ENCODE measurements at regions not wholly inside any gene's neighbourhood (a gene's known extent, or its start where the extent isn't known, plus 50 kb on each side); places are given as distances from the start of the nearest gene placed in this dataset.
A peak's percentile ranks its signal among the peaks of the same experiment; 100 is the strongest.

DNA sequence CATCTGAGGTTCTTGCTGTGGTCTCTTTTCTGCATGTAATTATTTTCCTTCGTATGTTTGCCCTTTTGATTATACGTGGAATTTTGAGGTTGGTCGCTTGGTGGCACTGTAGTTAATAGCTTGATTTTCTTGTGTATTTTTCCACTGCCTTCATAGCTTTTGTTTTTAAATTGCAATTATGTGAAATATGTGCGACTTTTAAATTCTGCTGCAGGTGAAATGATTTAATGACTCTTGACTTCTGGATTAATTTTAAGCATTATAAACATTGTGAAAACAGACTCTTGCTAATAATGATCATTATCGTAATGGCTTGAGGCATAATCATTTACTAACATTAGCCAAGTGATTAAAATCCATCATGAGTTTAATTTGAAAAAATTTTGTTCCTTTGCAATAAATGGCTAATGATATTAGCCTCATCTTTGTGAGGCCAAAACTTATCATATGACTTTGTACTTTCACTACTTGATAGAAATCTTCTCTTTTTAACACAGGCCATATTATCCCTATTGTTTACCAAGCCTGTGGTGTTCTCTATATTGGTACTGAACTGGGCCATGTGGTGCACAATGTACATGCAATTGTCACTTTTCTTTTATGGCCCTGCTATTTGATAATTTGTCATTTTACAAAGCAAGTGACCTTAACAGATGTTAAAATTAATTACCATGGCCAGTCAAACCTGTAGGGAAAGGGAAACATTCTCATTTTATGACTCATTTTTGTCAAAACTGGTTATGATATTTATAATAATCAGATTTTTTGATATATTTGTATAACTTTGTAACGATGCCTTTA lies 62.8 kb upstream of the NEUROD1 start:
- Histone ChIP-seq H3K27ac (ENCODE audit: extremely low read depth, low read depth, low read length) (no peak overlapping the region), H3K4me3 (ENCODE audit: low read depth, low read length) (no peak overlapping the region), H3K9me3 (ENCODE audit: control insufficient read depth, insufficient read depth, low read depth, low read length) (peaks cover 2% of the 10 kb centered on the region; the same call in 1 of the 2 replicates), H3K36me3 (ENCODE audit: control insufficient read depth in 2 of 2, insufficient read depth in 1 of 2, low read length in 2 of 2) (no peaks in the 10 kb centered on the region), H3K4me1 (ENCODE audit: control insufficient read depth, insufficient read depth, low read length) (no peaks in the 10 kb centered on the region)
- CTCF ChIA-PET = interaction anchor here (0.6 to 2.8 kb wide), 30 partner anchors 9 to 424 kb away, joined by 3 to 35 read pairs (median 4); partner anchors contain the start of gene ITPRID2
- TF ChIP-seq, protein P1, sequence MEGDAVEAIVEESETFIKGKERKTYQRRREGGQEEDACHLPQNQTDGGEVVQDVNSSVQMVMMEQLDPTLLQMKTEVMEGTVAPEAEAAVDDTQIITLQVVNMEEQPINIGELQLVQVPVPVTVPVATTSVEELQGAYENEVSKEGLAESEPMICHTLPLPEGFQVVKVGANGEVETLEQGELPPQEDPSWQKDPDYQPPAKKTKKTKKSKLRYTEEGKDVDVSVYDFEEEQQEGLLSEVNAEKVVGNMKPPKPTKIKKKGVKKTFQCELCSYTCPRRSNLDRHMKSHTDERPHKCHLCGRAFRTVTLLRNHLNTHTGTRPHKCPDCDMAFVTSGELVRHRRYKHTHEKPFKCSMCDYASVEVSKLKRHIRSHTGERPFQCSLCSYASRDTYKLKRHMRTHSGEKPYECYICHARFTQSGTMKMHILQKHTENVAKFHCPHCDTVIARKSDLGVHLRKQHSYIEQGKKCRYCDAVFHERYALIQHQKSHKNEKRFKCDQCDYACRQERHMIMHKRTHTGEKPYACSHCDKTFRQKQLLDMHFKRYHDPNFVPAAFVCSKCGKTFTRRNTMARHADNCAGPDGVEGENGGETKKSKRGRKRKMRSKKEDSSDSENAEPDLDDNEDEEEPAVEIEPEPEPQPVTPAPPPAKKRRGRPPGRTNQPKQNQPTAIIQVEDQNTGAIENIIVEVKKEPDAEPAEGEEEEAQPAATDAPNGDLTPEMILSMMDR (tag by site-specific recombination; IDR thresholded peaks at IDR 0.05) = peak; percentile 66
- peak; percentile 78 for TF ChIP-seq ZNF654 (tag by site-specific recombination; IDR thresholded peaks at IDR 0.05; ENCODE audit: low read depth)
- TF ChIP-seq SCRT1 (tag by site-specific recombination; IDR thresholded peaks at IDR 0.05; ENCODE audit: borderline replicate concordance) = no peak
- POLR2A ChIA-PET = no interaction called here

DNA sequence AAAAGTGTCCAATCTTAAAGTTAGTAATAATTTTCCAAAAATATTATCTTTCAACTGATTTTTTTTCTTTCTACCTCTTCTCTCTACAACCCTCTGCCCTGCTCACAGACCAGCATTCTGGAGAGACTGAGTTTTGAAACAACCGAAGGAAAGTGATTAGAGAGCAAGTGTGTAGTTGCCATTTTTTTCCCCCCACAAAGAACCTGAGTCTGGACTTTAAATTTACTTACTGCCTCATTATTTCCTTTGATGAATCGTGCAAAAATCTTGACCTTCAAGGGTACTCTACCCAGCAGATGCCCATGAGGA lies 63.4 kb upstream of the NEUROD1 start:
- no peak overlapping the region for H3K4me3 ChIP-seq (ENCODE audit: low read depth, low read length)
- H3K9me3 ChIP-seq (ENCODE audit: control insufficient read depth, insufficient read depth, low read depth, low read length) = peaks cover 2% of the 10 kb centered on the region; the same call in 1 of the 2 replicates
- no peak overlapping the region for H3K27ac ChIP-seq (ENCODE audit: extremely low read depth, low read depth, low read length)
- no peaks in the 10 kb centered on the region for H3K36me3 ChIP-seq (ENCODE audit: control insufficient read depth in 2 of 2, insufficient read depth in 1 of 2, low read length in 2 of 2)
- POLR2A ChIA-PET = no interaction called here
- no peaks in the 10 kb centered on the region for H3K4me1 ChIP-seq (ENCODE audit: control insufficient read depth, insufficient read depth, low read length)
- CTCF ChIA-PET = no interaction called here
- TF ChIP-seq, protein P2, sequence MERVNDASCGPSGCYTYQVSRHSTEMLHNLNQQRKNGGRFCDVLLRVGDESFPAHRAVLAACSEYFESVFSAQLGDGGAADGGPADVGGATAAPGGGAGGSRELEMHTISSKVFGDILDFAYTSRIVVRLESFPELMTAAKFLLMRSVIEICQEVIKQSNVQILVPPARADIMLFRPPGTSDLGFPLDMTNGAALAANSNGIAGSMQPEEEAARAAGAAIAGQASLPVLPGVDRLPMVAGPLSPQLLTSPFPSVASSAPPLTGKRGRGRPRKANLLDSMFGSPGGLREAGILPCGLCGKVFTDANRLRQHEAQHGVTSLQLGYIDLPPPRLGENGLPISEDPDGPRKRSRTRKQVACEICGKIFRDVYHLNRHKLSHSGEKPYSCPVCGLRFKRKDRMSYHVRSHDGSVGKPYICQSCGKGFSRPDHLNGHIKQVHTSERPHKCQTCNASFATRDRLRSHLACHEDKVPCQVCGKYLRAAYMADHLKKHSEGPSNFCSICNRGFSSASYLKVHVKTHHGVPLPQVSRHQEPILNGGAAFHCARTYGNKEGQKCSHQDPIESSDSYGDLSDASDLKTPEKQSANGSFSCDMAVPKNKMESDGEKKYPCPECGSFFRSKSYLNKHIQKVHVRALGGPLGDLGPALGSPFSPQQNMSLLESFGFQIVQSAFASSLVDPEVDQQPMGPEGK (tag by site-specific recombination; IDR thresholded peaks at IDR 0.05) = no peak
- no peak for TF ChIP-seq ZNF350 (tag by site-specific recombination; IDR thresholded peaks at IDR 0.05)
- TF ChIP-seq ZNF146 (tag by site-specific recombination; IDR thresholded peaks at IDR 0.05) = no peak
- TF ChIP-seq ZNF2 (tag by site-specific recombination; IDR thresholded peaks at IDR 0.05) = no peak
- no peak for TF ChIP-seq ZFP37 (tag by site-specific recombination; IDR thresholded peaks at IDR 0.05)
- no peak for TF ChIP-seq IKZF3 (tag by site-specific recombination; IDR thresholded peaks at IDR 0.05)
- no peak for TF ChIP-seq ZNF133 (tag by site-specific recombination; IDR thresholded peaks at IDR 0.05)
- no peak for TF ChIP-seq ZFHX2 (tag by site-specific recombination; conservative IDR thresholded peaks at IDR 0.05)
- no peak for TF ChIP-seq ZNF394 (tag by site-specific recombination; IDR thresholded peaks at IDR 0.05; ENCODE audit: borderline replicate concordance)
- no peak for TF ChIP-seq KLF16 (tag by site-specific recombination; IDR thresholded peaks at IDR 0.05)

DNA sequence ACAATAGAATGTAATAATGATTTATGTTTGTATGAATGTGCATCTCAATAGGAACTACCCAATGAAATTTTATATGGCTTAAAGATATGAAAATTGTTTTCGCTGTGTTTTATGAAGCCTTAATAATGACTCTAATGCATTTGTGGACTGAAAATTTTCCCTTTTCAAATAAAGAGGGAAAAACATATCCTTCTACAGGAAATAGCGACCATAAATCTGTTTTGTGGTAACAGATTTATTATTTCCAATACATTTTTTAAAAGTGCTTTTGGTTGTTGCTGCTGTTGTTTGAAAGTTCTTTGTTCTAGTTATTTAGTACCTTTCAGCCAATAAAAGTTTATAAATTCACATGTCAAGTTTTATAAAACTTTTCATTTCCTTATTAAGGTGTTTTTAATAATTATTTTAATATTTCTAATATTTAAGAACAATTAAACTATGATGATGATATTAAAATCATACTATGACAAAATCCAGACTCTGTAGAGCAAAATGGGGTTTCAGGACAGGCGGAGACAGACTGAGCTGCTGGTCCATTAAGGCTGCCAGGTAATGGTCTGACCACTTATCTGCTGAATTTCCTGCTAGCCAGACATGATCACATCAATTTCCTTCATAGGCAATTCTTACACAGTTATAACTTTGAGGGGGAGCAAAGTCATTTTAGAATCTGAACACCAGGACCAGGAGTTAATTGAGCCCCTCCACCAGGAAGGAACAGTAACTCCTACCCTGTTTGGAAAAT lies 65.7 kb upstream of the NEUROD1 start:
- Histone ChIP-seq H3K27ac (ENCODE audit: extremely low read depth, low read depth, low read length) (no peak overlapping the region), H3K4me1 (ENCODE audit: control insufficient read depth, insufficient read depth, low read length) (no peaks in the 10 kb centered on the region), H3K36me3 (ENCODE audit: control insufficient read depth in 2 of 2, insufficient read depth in 1 of 2, low read length in 2 of 2) (no peaks in the 10 kb centered on the region), H3K4me3 (ENCODE audit: low read depth, low read length) (no peak overlapping the region), H3K9me3 (ENCODE audit: control insufficient read depth, insufficient read depth, low read depth, low read length) (peaks cover 2% of the 10 kb centered on the region; the same call in 1 of the 2 replicates)
- ChIA-PET POLR2A (no interaction called here), CTCF (interaction anchor here (0.6 to 1.1 kb wide), 2 partner anchors 31 to 921 kb away, joined by 4 to 6 read pairs; no protein-coding TSS in a partner anchor)
- TF ChIP-seq ZNF624 (tag by site-specific recombination; IDR thresholded peaks at IDR 0.05) (no peak), ZNF701 (tag by site-specific recombination; IDR thresholded peaks at IDR 0.05) (no peak), ZNF121 (tag by site-specific recombination; IDR thresholded peaks at IDR 0.05) (no peak), ZNF830 (tag by site-specific recombination; IDR thresholded peaks at IDR 0.05; ENCODE audit: low read depth) (no peak), ZNF266 (tag by site-specific recombination; IDR thresholded peaks at IDR 0.05; ENCODE audit: low read depth) (no peak), MZF1 (tag by site-specific recombination; IDR thresholded peaks at IDR 0.05; ENCODE audit: borderline replicate concordance) (no peak), ZNF16 (tag by site-specific recombination; IDR thresholded peaks at IDR 0.05; ENCODE audit: low read depth) (no peak)
- TF ChIP-seq, protein P3, sequence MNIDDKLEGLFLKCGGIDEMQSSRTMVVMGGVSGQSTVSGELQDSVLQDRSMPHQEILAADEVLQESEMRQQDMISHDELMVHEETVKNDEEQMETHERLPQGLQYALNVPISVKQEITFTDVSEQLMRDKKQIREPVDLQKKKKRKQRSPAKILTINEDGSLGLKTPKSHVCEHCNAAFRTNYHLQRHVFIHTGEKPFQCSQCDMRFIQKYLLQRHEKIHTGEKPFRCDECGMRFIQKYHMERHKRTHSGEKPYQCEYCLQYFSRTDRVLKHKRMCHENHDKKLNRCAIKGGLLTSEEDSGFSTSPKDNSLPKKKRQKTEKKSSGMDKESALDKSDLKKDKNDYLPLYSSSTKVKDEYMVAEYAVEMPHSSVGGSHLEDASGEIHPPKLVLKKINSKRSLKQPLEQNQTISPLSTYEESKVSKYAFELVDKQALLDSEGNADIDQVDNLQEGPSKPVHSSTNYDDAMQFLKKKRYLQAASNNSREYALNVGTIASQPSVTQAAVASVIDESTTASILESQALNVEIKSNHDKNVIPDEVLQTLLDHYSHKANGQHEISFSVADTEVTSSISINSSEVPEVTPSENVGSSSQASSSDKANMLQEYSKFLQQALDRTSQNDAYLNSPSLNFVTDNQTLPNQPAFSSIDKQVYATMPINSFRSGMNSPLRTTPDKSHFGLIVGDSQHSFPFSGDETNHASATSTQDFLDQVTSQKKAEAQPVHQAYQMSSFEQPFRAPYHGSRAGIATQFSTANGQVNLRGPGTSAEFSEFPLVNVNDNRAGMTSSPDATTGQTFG (tag by site-specific recombination; IDR thresholded peaks at IDR 0.05; ENCODE audit: borderline replicate concordance) = no peak
- TF ChIP-seq, protein P4, sequence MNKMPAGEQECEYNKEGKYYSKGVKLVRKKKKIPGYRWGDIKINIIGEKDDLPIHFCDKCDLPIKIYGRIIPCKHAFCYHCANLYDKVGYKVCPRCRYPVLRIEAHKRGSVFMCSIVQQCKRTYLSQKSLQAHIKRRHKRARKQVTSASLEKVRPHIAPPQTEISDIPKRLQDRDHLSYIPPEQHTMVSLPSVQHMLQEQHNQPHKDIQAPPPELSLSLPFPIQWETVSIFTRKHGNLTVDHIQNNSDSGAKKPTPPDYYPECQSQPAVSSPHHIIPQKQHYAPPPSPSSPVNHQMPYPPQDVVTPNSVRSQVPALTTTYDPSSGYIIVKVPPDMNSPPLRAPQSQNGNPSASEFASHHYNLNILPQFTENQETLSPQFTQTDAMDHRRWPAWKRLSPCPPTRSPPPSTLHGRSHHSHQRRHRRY (tag by site-specific recombination; IDR thresholded peaks at IDR 0.05) = no peak
- TF ChIP-seq, protein P5, sequence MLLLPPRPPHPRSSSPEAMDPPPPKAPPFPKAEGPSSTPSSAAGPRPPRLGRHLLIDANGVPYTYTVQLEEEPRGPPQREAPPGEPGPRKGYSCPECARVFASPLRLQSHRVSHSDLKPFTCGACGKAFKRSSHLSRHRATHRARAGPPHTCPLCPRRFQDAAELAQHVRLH (tag by site-specific recombination; IDR thresholded peaks at IDR 0.05) = no peak

Data from HEK293 (cell line).